GM23338 (cell line): ENCODE measurements at regions not wholly inside any gene's neighbourhood (a gene's known extent, or its start where the extent isn't known, plus 50 kb on each side); places are given as distances from the start of the nearest gene placed in this dataset.

Source experiments
- ATAC-seq: fragments of 200-7000 bp; cut with Tn5 transposase; 3 replicates; pipeline ENCODE4 v1.9.1; 2020
- DNase-seq: peaks from one replicate; pipeline ENCODE4 v3.0.0-alpha.2; 2015; ENCODE audit warnings: low spot score
- H2AFZ ChIP-seq: fragments of 200-600 bp; sonication (generic); 2 replicates; pipeline ENCODE4 v1.8.0; 2016; ENCODE audit warnings: antibody characterized with exemption, mild to moderate bottlenecking, moderate library complexity
- H3F3A ChIP-seq: fragments of 200-600 bp; sonication (generic); replicated peaks from 2 replicates; pipeline ENCODE4 v1.8.0; 2017; ENCODE audit warnings: antibody characterized with exemption, mixed run types, low read depth
- H3K27ac ChIP-seq: fragments of 200-600 bp; sonication (generic); 2 replicates; pipeline ENCODE4 v1.6.1; 2016; ENCODE audit warnings: low read depth
- H3K27me3 ChIP-seq: fragments of 200-600 bp; sonication (generic); 2 replicates; pipeline ENCODE4 v1.8.0; 2016; ENCODE audit warnings: mild to moderate bottlenecking, mixed run types, moderate library complexity; ENCODE audit not compliant: insufficient read depth
- H3K36me3 ChIP-seq: fragments of 200-600 bp; sonication (generic); 2 replicates; pipeline ENCODE4 v1.8.0; 2016; ENCODE audit warnings: mild to moderate bottlenecking; ENCODE audit not compliant: insufficient read depth
- H3K4me1 ChIP-seq: fragments of 200-600 bp; sonication (generic); 2 replicates; pipeline ENCODE4 v1.8.0; 2016; ENCODE audit warnings: mild to moderate bottlenecking, moderate library complexity; ENCODE audit not compliant: insufficient read depth
- H3K4me2 ChIP-seq: fragments of 200-600 bp; sonication (generic); 2 replicates; pipeline ENCODE4 v1.7.1; 2017; ENCODE audit warnings: mixed run types
- H3K4me3 ChIP-seq: fragments of 200-600 bp; sonication (generic); 2 replicates; pipeline ENCODE4 v1.6.1; 2016; ENCODE audit warnings: mixed run types
- H3K79me2 ChIP-seq: fragments of 200-600 bp; sonication (generic); replicated peaks from 2 replicates; pipeline ENCODE4 v1.8.0; 2017; ENCODE audit warnings: mild to moderate bottlenecking; ENCODE audit not compliant: insufficient read depth
- H3K9me2 ChIP-seq: fragments of 200-600 bp; sonication (generic); 2 replicates; pipeline ENCODE4 v1.8.0; 2017; ENCODE audit not compliant: insufficient read depth
- H4K20me1 ChIP-seq: fragments of 200-600 bp; sonication (generic); replicated peaks from 2 replicates; pipeline ENCODE4 v1.8.0; 2017; ENCODE audit warnings: mild to moderate bottlenecking; ENCODE audit not compliant: insufficient read depth
- H3K27ac Mint-ChIP-seq: 2 replicates; pipeline ENCODE4 v1.8.0; 2020; ENCODE audit warnings: inconsistent platforms, mild to moderate bottlenecking, moderate library complexity, mixed read lengths
- H3K27me3 Mint-ChIP-seq: 3 replicates; pipeline ENCODE4 v1.8.0; 2022; ENCODE audit warnings: low read depth, mild to moderate bottlenecking, moderate library complexity, mixed read lengths, inconsistent platforms; ENCODE audit not compliant: insufficient read depth, poor library complexity
- H3K36me3 Mint-ChIP-seq: 3 replicates; pipeline ENCODE4 v1.8.0; 2021; ENCODE audit warnings: low read depth, mild to moderate bottlenecking, inconsistent platforms, moderate library complexity, mixed read lengths
- H3K4me1 Mint-ChIP-seq: 3 replicates; pipeline ENCODE4 v1.8.0; 2020; ENCODE audit warnings: mild to moderate bottlenecking, inconsistent platforms, mixed read lengths
- H3K4me3 Mint-ChIP-seq: 3 replicates; pipeline ENCODE4 v1.8.0; 2021; ENCODE audit warnings: moderate library complexity, mild to moderate bottlenecking, inconsistent platforms, mixed read lengths
- H3K9me3 Mint-ChIP-seq: 3 replicates; pipeline ENCODE4 v1.8.0; 2020; ENCODE audit warnings: moderate library complexity, mild to moderate bottlenecking, inconsistent platforms, mixed read lengths
- NANOG ChIP-seq: IDR thresholded peaks from 2 replicates; pipeline ENCODE4 v1.6.1; 2016; ENCODE audit warnings: antibody characterized with exemption, borderline replicate concordance
- STAT1 ChIP-seq: IDR thresholded peaks from one replicate; pipeline ENCODE4 v1.6.1; 2016; ENCODE audit warnings: antibody characterized with exemption; ENCODE audit not compliant: unreplicated experiment
- ZNF114 ChIP-seq: fragments of 250-450 bp; sonication (Bioruptor Pico); IDR thresholded peaks from 2 replicates; pipeline ENCODE4 v1.5.0; 2020; ENCODE audit warnings: mild to moderate bottlenecking, moderate library complexity
- ZNF331 ChIP-seq: fragments of 250-450 bp; sonication (Bioruptor Pico); IDR thresholded peaks from 2 replicates; pipeline ENCODE4 v1.5.0; 2020; ENCODE audit warnings: low read depth, mild to moderate bottlenecking, moderate library complexity
- ZNF462 ChIP-seq: fragments of 250-450 bp; sonication (Bioruptor Pico); IDR thresholded peaks from 2 replicates; pipeline ENCODE4 v1.5.0; 2020; ENCODE audit warnings: mild to moderate bottlenecking, moderate library complexity
- TF ChIP-seq, protein P1 (sequence below): IDR thresholded peaks from 2 replicates; pipeline ENCODE4 v1.6.1; 2016; ENCODE audit warnings: antibody characterized with exemption

DNA sequence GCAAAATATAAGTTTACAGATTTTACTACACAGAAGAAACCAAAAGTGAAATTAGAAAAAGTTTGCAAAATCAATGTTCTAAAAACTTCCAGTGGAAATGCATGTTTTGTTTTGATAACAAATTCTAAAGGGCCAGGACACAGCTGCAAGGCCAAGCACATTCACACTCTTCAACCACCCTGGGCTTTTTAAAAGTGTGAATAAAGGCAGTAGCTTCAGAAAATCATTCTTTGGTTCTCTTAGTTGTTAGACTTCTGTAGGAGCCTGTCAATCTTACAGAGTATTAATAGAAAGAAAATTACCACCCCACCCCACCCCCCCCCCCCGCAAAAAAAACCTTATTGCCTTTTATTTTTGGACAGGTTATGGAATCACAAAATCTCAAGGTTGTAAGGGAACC, 105.2 kb upstream of the EGLN3 start (continued):
- TF ChIP-seq ZNF462 (CRISPR knock-in tag) (no peak), STAT1 (no peak), NANOG (no peak), ZNF114 (CRISPR knock-in tag) (no peak), ZNF331 (CRISPR knock-in tag) (no peak)
- TF ChIP-seq, protein P1, sequence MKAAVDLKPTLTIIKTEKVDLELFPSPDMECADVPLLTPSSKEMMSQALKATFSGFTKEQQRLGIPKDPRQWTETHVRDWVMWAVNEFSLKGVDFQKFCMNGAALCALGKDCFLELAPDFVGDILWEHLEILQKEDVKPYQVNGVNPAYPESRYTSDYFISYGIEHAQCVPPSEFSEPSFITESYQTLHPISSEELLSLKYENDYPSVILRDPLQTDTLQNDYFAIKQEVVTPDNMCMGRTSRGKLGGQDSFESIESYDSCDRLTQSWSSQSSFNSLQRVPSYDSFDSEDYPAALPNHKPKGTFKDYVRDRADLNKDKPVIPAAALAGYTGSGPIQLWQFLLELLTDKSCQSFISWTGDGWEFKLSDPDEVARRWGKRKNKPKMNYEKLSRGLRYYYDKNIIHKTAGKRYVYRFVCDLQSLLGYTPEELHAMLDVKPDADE = no peak

DNA sequence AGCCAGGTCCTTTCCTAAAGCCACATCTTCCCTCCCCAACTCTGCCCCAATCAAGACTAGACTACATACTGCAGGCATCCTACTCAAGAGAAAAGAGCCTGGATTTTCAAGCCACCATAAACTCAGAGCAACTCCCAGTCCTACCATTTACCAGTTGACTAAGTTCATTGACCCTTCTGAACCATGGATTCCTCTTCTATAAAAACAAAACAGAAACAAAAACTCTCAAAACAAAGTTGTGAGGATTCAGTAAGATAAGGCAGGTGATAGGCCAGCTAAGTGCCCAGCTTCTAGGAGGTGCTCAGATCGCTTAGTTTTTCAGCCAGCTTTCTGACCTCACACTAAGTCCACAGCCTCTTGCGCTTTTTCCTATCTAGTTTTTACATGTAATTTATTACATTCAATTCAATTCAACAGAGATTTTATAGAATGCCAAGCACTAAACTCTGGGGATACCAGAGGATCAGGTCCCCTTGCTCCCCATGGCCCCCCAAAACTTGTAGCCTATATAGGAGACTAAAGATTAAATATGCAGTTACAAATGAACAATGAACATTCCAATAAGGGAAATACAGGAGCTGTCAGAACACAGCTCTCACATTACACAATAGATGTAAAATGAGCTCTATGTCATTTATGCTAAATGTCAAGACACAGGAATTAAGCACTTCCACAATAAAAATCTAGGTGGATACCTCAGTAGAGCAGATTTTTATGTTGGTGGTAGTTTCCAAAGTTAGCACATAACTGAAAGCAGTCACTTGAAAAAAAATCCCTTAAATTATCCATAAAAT, 104.5 kb upstream of the EGLN3 start:
- H3K36me3 ChIP-seq = no peaks in the 10 kb centered on the region
- DNase-seq (no peak), ATAC-seq (no peak)
- Mint-ChIP-seq H3K9me3 (no peaks in the 10 kb centered on the region), H3K4me3 (no peak overlapping the region), H3K4me1 (no peaks in the 10 kb centered on the region; the same call in 1 of the 3 replicates), H3K27me3 (peaks cover 9% of the 10 kb centered on the region), H3K27ac (no peak overlapping the region), H3K36me3 (no peaks in the 10 kb centered on the region)
- no peak overlapping the region for H3K27ac ChIP-seq
- no peaks in the 10 kb centered on the region for H3F3A ChIP-seq
- peaks cover 18% of the 10 kb centered on the region for H3K27me3 ChIP-seq
- H3K4me2 ChIP-seq = no peak overlapping the region
- H3K79me2 ChIP-seq = no peaks in the 10 kb centered on the region
- peaks cover 5% of the 10 kb centered on the region; the same call in 1 of the 2 replicates for H3K4me1 ChIP-seq
- no peak overlapping the region for H3K4me3 ChIP-seq
- H4K20me1 ChIP-seq = no peaks in the 10 kb centered on the region
- H2AFZ ChIP-seq = peak overlapping the region; percentile 60
- H3K9me2 ChIP-seq = no peaks in the 10 kb centered on the region
- no peak for TF ChIP-seq ZNF462 (CRISPR knock-in tag)
- no peak for TF ChIP-seq ZNF331 (CRISPR knock-in tag)
- no peak for TF ChIP-seq NANOG
